Bone marrow (tissue), 2 donors: ENCODE measurements at regions not wholly inside any gene's neighbourhood (a gene's known extent, or its start where the extent isn't known, plus 50 kb on each side); places are given as distances from the start of the nearest gene placed in this dataset.

Experiments
- DNase-seq, 2 donors: peaks; one replicate each; lab custom pipeline; 2025; lab: John Stamatoyannopoulos, UW

DNA sequence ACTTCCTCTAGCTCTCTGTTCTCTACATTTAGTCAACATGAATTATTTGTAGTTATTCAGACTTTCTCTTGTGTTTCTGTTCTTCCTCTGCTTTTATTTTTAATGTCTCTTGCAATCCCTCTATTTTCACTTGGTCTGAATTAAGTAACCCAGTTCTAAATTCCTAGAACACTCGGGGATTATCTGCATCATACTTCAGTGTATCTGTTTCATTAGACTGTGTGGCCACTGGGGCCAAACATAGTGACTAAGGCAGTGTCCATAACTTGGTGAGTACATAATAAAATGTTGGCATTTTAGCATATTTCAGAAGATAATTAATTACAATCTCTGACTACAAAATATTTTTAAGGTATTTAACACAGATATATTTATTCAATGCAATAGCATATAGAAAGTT, 1087.2 kb upstream of the B3GALT2 start:
- DNase-seq: no peak

DNA sequence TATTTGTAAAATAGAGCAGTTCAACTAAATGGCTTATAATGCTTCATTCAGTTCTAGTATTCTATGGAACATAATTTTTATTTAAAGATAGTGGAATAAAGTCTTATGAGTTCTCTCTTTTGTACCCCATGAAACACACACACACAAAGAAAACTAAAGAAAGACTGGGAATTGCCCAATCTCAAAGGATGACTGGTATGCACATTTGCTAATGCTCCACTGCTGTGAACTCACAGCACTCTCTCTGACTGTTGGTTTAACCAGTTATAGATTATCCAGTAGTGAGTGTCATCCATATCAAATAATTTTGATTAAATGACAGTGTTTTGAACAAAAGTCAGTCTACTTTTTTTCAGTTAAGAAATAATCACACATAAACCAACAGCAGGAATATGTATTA, 1082.4 kb upstream of the B3GALT2 start:
- DNase-seq: no peak

DNA sequence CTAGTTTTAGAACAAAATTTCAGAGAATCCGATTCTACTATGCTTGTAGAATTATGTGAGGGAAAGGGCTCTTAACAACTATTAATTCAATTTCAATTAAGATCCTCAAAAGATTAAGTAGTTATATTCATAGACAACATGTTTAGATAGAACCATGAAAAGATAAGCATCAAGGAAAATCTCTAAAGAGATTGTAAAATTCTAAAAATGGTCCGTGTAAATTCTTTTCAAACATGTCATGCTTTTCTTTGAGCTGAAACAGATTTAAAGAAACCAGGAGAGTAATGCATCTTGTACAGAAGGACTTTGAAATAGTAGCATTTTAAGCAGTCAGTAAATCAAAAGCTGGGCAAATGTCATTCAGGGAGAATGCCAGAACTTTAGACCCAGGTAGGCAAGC, 1080.6 kb upstream of the B3GALT2 start:
- DNase-seq: no peak

DNA sequence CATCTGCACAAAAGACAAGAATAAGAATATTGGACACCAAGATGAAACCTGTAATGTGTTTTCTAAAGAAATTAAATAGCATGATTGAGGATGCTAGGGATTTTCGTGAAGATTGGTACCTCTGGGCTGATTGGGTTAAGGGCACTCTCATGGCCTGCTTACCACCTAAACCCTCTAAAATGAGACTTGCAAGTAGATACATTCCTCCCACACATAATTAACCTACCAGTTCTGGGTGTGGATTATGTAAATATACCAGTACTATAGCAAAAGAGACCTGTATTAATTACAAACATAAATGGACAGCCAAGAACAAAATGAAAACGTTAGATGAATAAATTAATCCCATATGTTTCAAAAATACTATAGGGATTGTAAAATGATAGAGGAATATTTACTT, 1069.6 kb upstream of the B3GALT2 start:
- DNase-seq: no peak

DNA sequence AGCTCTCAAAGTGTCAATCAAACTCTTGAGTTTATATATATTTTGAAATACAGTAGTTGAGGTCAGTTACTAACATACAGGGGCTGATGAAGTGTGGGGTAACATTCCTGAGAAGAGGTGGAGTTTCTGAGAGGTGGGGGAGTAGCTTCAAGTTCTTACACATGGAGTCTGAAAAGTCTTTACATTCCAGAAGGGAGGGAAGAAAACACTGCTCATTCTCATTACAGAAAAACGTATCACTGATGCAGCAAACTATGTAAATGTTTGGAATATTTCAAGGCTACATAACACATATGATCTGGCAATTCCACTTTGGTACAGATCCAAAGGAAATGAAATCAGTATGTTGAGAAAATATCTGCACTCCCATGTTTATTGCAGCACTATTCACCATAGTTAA, 1065.8 kb upstream of the B3GALT2 start:
- no peak for DNase-seq

DNA sequence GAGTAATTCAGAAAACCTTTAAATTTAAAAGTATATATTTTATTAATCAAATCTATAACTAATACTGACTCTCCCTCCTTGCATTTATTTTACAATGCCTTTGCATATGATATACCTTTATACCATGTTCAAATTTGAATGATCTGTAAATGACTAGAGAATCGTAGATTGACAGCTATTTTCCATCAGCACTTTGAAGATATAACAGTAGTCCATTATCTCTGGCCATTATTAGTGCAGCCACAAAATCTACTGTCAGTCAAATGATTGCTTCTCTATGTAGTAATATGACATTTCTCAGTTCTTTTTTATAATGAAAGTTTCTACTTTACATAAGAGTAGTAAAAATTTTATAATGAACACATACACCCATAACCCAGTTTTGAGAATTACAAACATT, 1054.8 kb upstream of the B3GALT2 start:
- DNase-seq: no peak

DNA sequence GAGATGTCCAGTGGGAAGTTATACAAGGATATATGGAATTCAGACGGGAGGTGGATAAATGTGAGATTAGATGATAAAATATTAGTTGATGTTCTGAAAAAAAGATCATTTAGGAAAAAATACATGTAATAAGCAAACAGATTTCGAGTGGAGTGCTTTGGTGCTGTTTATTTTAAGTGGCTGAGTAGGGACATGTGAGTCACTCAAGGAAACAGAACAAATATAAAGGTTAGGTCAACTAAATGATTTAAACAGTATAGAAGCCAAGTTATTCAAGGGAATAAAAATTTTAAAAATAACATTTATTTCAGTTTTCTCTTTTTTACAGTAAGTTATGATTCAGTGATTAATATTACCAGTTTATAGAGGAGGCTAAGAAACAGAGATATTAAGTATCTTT, 1046.7 kb upstream of the B3GALT2 start:
- DNase-seq: no peak

DNA sequence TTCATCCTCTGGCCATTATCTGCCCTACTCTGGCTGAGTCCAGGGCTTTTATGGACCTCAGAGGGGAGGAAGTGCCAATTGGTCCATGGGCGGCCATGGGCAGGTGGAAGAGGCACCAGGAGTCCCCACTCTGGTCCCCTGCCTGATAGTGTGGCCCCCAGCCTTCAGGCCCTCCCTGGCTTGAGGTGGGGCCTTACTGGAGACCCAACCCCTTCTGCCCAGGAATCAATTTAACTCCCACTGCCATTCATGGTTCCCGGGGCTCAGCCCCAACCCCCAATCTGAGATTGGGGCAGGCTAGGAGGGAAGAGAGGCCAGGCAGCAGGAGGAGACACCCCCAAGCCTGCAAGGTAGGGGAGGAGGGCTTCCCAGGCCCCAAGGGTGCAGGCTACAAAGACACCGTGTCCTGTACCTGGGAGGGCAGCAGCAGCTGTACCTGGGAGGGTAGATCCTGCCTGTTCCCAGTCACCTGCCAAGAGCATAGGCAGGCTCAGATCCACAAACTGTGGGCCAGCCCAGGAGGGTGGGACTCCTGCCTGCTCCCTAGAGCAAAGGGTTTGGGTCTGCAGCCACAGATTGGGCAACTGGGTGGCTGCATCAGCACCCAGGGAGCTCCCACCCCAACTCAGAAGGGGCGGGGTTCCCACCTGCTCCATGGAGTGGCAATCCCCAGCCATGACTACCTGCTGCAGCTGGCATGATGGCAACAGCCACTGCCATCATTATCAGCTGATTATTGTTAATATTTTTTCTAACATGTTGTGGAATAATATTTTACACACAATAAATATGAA, 1044.1 kb upstream of the B3GALT2 start:
- no peak for DNase-seq

DNA sequence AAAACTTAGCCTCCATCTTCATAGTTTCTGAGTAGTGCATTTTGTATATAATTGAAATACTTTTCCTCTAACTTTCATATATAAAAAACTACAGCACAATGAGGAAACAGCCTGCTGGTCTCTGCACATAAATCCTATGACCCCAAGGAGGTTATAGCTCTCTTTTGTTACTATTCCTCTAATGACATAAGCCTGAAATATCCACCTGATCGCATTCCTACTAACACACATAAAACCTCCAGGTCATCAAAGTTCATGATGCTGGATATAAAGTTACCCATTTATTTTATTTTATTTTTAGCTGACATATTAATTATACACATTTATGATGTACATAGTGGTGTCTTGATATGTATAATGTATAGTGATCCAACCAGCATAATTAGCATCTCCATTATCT, 1042.0 kb upstream of the B3GALT2 start:
- DNase-seq: no peak

DNA sequence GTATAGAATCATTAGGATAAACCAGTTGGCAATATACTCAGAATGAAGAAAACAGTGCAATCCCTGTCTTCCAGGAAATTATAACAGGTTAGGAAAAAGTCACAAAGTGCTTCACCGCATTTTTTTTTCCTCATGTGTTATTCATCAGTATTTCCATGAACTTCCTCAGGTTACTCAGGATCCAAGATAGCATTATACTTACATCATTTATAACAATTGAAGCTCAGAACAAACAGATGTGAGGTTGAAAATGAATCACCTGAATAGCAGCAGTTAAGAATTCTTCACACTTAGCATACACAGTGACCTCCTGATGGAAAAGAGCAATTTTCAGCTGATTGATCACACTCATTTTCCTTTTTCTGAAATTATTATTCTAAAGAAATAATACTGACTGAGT, 1040.7 kb upstream of the B3GALT2 start:
- DNase-seq: no peak

DNA sequence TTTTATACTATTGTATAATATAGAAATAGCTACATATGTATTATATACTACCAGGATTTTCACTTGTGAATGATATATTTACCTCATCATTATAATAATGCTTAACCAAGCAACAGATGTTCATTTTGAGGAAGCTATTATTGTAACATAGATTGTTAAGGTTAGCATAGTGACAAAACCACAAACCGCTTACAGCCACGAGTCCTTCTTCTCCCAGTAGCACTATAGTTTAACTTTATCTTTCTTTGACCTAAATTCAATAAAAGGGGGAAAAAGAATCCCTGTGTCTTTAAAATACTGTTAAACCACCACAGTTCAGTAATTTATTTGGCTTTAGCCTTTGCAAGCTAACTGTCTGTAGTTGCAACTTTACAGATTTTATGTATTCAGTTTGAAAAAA, 1039.4 kb upstream of the B3GALT2 start:
- peak in 1 of 2 donors; percentile 18 for DNase-seq

DNA sequence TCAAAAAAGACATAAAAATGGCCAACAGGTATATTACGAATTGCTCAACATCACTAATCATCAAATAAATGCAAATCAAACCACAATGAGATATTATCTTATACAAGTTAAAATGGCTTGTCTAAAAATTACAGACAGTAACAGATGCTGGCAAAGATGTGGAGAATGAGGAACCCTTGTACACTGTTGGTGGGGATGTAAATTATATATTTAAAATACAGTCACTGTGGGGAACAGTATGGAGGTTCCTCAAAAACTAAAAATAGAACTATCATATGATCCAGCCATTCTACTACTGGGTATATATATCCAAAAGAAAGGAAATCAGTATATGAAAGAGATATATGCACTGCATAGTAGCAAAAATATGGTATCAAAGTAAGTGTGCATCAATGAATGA, 1037.2 kb upstream of the B3GALT2 start:
- peak in 1 of 2 donors; percentile 16 for DNase-seq

DNA sequence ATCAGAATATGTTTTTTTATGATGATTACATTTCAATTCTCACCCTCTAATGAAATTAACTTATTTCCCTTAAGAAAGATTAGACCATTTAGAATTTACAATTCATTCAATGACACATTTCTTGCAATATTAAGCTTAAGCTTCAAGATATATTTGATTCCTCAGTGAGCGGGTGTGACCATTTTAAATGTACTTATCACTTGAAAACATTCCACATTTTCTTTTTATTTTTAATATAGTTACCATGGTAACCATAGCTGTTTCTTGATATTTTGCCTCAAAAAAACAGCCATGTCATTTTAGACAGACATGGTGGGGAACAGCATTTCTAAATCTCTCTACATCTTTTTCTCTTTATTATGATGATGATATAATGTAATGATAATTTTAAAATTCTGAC, 1029.0 kb upstream of the B3GALT2 start:
- DNase-seq: no peak

DNA sequence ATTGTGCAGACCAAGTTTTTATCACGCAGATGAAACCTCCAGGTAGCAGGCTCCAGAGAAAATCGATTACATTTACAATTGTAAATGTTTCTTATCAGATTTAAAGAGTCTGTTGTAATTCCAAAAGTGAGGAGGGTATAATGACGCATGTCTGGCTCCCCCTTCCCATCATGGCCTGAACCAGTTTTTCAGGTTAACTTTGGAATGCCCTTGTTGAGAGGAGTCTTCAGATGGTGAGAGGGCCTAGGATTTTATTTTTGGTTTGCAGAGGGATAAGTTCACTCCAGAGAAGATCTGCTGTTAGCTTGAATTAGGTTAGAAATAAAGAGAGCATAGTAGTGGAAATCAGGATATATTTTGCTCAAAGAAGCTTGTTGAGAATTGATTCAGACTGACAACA, 1028.3 kb upstream of the B3GALT2 start:
- no peak for DNase-seq

DNA sequence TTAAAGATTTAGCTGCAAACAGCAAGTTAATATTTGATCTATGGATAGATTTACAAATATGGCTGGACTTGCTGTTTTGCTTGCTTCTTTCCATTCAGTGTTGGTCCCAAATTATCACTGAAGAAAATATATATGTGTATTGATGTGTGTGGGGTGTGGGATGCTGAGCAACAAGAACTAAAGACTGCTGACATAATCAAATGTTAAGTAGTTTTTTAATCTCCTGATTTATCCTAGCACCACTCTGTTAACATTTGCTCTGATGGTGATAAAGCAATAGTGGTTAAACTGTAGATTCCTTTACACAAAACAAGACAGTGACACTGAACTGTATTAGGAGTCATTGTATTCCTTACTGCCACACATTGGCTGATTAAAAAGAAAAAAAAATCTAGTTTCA, 1023.5 kb upstream of the B3GALT2 start:
- no peak for DNase-seq

DNA sequence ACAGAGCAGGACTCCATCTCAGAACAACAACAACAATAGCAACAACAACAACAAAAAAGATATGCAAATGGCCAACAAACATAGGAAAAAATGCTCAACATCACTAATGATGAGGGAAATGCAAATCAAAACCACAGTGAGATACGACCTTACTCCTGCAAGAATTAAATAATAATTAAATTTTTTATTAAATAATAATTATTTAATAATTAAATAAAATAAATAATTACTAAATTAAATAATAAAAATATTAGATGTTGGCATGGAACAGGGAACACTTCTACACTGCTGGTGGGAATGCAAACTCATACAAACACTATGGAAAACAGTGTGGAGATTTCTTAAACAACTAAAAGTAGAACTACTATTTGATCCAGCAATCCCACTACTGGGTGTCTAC, 1022.3 kb upstream of the B3GALT2 start:
- DNase-seq: no peak

DNA sequence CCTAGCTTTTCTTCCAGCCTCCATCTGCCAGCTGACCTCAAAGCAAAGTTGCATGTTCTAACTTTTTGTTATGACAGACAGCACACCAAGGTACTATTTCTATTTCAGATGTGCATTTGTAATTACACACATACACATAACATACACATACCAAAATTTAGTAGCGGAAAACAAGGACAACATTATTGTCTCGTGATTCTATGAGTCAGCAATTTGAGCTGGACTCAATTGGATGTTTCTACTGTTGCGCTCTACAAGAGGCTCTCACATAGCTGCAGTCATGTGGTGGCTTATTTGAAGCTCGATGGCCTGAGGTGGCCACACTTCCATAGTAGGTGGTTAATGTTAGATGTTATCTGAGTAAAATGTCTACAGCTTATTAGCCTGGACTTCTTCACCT, 1010.1 kb upstream of the B3GALT2 start:
- DNase-seq: no peak

DNA sequence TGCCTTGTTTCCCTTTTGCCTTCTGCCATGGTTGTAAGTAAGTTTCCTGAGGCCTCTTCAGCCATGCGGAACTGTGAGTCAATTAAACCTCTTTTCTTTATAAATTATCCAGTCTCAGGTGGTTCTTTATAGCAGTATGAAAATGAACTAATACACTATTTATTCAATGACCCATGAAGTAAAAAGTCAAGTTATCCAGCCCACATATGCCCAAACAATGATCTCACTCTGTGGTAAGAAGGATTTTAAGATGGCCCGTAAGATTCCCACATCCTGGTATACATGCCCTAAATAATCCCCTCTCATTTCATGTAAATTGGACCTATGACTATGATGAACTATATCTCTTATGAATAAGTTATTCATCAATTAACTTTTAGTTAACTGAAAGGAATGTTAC, 1008.3 kb upstream of the B3GALT2 start:
- DNase-seq: no peak

DNA sequence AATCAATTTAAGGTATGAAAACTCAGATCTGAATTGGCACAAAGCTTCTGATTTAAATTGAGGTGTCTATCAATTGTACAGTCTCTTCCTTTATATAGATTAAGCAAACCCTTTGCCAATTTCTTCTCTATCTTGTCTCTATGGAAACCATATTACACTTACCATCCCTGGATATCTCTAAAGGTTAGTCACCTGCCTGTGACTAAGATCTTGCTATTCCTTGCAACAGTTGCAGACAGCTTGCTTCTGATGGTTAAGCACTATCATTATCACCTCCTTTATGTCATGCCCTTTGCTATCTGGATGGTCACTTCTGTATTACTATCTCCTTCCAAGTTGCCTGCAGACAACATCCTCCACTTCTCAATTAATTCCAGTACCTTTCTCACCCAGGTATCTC, 998.6 kb upstream of the B3GALT2 start:
- no peak for DNase-seq

DNA sequence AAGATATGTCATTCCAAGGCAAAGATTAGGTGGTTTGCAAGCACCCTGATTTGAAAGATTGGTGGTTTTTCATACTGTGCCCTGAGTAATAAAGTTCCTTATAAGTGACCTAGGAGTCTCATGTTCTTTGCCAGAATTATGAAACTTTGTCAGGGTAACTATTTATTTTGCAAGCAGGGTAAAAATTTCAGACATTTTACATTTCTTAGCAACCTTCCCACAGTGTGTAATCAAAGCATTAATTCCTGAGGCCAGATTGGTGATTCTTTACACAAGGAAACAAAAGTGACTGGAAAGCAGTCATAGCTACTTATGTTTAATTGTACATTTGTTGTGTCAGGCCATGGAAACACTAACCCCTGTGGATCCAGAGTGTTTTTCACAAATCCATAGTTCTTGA, 998.0 kb upstream of the B3GALT2 start:
- no peak for DNase-seq

DNA sequence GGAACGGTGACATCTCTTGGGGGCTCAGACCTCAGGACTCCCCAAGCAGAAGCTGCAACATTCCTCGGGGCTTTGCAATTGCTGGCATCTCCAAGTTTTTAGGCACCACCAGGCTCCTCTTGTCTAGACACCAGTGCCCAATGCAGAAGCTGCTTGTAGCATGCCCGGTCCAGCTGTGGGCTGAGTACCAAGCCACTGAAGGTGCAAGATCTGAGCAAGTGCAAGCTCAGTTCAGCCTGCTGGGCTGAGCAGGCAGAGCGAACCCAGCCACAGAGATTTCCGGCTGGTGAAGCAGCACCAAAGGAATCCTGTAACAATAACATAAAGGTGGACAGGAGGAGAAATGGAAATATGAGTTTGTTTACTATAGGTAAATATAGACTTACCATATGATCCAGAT, 995.4 kb upstream of the B3GALT2 start:
- no peak for DNase-seq

DNA sequence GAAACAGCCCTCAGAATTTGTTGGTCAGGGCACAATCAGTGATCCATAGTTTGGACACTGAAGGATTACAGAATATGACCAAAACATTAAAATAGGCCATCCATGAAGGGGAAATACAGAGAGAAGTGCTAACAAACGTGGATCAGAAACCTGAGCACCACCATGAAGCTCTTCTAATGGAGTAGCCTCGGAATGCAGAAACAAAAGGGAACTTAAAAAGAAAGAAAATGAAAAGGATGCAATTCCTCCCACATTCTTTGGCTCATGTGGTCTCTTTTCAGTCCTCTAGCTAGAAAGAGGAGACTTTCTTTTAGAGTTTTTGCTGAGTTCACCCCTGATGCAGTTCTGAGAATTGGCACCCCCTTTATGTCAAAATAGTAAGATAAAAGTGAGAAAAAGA, 989.8 kb upstream of the B3GALT2 start:
- no peak for DNase-seq

DNA sequence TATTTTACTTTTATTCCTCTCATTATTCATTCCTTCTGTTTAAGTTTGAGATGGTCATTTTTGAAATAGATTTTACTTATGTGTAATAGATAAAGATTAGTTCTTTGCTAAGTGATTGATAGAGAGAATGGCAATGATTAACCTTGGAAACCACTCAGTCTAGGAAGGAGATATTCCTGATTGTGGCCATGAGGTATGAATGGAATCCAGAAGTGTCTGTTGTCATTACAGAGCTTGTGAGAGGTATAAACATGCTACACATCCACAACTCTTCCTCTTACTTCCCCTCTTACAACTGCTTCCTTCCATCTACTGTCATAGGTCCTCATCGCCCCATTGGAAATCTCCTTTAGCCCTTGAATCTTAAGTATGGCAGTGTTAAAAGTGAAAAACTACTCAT, 988.8 kb upstream of the B3GALT2 start:
- DNase-seq: no peak

DNA sequence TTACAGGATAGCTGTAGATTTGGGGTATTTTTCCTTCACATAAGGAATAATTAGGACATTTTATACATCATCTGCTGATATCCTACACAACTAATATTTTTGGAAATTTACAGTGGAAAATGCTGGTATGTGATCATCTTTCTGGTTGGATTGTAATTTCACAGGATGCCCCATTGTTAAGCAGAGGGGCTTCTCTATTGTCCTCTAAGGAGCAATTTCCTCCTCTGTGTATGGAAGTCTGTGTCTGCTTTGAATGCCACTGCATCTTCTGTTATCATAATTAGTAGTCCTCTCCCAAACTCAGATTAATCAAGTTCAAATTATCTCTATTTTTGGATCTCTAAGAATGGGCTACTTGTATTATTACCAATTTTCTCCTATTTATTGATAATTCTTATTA, 988.1 kb upstream of the B3GALT2 start:
- no peak for DNase-seq

DNA sequence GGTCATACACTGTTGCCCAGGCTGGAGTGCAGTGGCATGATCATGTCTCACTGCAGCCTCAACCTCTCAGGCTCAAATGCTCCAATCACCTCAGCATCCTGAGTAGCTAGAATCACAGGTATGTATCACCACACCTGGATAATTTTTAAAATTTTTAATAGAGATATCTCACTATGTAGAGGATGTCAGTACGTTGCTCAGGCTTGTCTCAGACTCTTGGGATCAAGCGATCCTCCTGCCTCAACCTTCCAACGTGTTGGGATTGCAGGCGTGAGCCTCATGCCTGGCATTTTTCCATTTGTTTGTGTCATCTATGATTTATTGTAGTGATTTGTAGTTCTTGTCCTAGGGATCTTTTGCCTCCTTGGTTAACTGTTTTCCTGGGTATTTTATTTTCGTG, 985.2 kb upstream of the B3GALT2 start:
- DNase-seq: no peak
